Kidney epithelial cell (primary cell): ENCODE measurements at regions not wholly inside any gene's neighbourhood (a gene's known extent, or its start where the extent isn't known, plus 50 kb on each side); places are given as distances from the start of the nearest gene placed in this dataset.

Experiments
- DNase-seq: peaks from one replicate; pipeline ENCODE4 v3.0.0-alpha.2; 2010; ENCODE audit warnings: low read depth
- H3K27me3 ChIP-seq: 2 replicates; pipeline ENCODE4 v1.6.0; 2011; ENCODE audit warnings: low read length; ENCODE audit not compliant: control insufficient read depth, insufficient read depth
- H3K36me3 ChIP-seq: 2 replicates; pipeline ENCODE4 v1.5.1; 2011; ENCODE audit warnings: low read length; ENCODE audit not compliant: control insufficient read depth, insufficient read depth
- H3K4me3 ChIP-seq: 2 replicates; pipeline ENCODE4 v1.5.1; 2011; ENCODE audit warnings: low read depth, mild to moderate bottlenecking, control low read depth, low read length
- TF ChIP-seq, protein P1 (sequence below): IDR thresholded peaks from 2 replicates; pipeline ENCODE4 v1.5.1; 2011; ENCODE audit warnings: mild to moderate bottlenecking, moderate library complexity, low read length, control low read depth, inconsistent platforms; ENCODE audit not compliant: insufficient read depth, poor library complexity, severe bottlenecking

DNA sequence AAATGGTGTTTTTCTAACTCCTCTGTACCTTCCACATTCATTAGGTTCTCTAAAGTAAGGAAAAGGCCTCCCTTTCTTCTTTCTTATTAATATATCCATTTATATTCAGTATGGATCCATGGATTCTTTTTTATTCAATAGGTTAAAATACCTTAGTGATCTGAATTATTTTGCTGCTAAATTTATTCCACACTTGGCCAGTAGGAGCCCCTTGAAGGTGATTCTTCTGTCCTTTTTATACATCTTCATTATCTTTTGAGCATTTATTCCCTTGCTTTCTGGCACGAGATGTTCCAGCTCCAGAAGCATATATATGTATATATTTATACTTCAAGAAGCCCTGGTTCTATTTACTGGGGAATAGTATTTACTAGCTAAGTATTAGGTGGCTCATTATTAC lies 311.8 kb upstream of the SGCD start:
- no peak for DNase-seq
- Histone ChIP-seq H3K4me3 (no peak overlapping the region), H3K36me3 (no peaks in the 10 kb centered on the region), H3K27me3 (no peaks in the 10 kb centered on the region)
- TF ChIP-seq, protein P1, sequence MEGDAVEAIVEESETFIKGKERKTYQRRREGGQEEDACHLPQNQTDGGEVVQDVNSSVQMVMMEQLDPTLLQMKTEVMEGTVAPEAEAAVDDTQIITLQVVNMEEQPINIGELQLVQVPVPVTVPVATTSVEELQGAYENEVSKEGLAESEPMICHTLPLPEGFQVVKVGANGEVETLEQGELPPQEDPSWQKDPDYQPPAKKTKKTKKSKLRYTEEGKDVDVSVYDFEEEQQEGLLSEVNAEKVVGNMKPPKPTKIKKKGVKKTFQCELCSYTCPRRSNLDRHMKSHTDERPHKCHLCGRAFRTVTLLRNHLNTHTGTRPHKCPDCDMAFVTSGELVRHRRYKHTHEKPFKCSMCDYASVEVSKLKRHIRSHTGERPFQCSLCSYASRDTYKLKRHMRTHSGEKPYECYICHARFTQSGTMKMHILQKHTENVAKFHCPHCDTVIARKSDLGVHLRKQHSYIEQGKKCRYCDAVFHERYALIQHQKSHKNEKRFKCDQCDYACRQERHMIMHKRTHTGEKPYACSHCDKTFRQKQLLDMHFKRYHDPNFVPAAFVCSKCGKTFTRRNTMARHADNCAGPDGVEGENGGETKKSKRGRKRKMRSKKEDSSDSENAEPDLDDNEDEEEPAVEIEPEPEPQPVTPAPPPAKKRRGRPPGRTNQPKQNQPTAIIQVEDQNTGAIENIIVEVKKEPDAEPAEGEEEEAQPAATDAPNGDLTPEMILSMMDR = no peak

DNA sequence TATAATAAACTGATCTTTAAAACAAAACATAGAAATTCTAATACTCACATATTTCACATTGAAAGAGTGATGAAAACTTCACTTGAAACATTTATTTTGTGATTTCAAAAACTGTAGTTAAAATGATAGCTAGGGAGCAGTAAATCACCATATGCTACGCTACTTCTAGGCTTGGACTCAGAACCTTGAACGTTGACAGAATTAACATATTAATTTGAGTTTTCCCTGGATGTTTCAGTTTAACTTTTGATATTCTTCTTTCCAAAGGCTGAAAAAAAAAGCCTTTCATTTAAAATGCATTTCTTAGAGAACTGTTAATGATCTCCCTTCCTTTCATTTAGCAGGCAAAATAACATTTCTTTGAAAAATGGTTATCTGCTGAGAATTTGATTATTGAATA lies 307.8 kb upstream of the SGCD start:
- Histone ChIP-seq H3K36me3 (no peaks in the 10 kb centered on the region), H3K4me3 (no peak overlapping the region), H3K27me3 (no peaks in the 10 kb centered on the region)
- TF ChIP-seq, protein P1 = no peak
- no peak for DNase-seq

DNA sequence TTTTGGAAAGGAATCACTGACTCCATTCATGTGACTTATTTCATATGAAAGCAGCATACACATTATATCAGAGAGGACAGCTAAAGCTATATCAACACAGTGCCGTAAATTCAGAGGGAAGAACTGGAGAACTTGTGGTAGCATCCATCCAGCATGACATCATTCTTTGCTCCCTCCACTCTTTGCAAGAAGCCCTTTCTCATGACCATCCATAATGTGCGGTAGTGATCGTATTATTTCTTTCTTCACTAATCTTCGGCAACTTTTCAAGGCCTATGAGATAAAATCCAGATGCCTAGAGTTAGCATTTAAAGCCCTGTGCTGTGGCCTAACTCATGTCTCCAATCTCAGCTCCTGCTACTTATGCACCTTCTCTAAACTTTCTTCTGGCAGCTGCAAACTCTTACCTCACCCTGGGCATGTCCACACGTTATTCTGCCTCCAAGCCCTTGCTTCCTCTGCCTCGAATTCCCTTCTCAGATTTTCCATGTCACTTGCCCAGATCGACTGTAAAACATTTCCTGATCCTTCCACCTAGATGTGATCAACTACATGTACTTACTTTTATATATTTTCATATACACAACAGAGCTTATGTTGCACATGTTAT lies 307.3 kb upstream of the SGCD start:
- DNase-seq = no peak
- TF ChIP-seq, protein P1 = no peak
- Histone ChIP-seq H3K36me3 (no peaks in the 10 kb centered on the region), H3K4me3 (no peak overlapping the region), H3K27me3 (no peaks in the 10 kb centered on the region)

DNA sequence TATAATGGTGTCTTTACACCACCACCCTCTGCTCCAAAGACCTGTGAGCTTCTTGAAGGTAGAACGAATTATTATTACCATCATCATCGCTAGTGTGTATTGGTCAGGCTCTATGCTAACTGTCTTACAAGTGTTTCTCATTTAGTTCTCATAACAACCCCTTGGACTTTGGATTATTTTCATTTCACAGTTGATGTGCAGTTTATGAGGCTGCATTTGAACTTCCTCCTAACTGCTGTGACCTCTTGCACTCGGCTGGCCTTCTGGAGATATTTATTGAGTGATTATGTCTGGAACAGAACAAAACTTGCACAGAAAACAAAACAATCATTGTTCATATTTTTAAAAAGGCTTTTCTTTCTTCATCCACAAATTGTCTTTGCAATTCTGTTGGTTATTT lies 306.3 kb upstream of the SGCD start:
- DNase-seq = no peak
- Histone ChIP-seq H3K4me3 (no peak overlapping the region), H3K27me3 (no peaks in the 10 kb centered on the region), H3K36me3 (no peaks in the 10 kb centered on the region)
- TF ChIP-seq, protein P1 = no peak

DNA sequence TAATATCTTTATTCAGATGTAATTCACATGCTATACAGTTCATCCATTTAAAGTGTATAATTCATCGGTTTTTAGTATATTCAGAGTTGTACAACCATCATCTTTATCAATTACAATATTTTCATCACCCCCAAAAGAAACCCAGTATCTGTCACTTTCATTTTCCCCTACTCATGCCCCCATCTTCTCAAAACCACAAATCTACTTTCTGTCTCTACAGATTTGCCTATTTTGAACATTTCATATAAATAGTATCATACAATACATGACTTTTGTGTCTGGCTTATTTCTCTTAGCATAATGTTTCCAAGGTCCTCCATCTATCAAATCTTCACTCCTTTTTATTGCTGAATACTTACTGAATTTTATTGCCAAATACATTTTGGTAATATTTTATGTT lies 305.1 kb upstream of the SGCD start:
- Histone ChIP-seq H3K36me3 (no peaks in the 10 kb centered on the region), H3K27me3 (no peaks in the 10 kb centered on the region), H3K4me3 (no peak overlapping the region)
- TF ChIP-seq, protein P1 = no peak
- no peak for DNase-seq

DNA sequence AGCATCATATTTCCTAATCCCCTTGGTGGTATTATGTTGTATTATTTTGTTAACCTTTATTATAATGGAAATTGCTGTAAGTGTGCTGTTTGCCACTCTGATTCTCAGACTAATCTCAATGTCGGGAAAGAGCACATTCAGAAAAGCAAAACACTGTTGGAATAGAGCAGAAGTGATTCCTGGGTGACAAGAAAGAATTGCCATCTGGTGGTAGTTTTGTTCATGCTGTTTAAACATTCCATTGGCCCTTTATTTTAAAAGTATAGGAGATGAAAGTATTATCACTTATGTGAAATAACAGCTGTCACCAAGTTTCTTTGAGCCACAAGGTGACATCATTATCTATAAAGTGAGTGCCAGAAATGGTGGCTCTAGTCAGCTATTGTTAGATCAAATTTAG lies 301.3 kb upstream of the SGCD start:
- Histone ChIP-seq H3K27me3 (no peaks in the 10 kb centered on the region), H3K4me3 (no peak overlapping the region), H3K36me3 (no peaks in the 10 kb centered on the region)
- DNase-seq = no peak
- TF ChIP-seq, protein P1 = no peak
